Stimulated activated CD8-positive, alpha-beta memory T cell treated with anti-CD3 and anti-CD28 coated beads, Interleukin-7, amount 100 ng/mL, for 4 hours (primary cell): ENCODE measurements at regions not wholly inside any gene's neighbourhood (a gene's known extent, or its start where the extent isn't known, plus 50 kb on each side); places are given as distances from the start of the nearest gene placed in this dataset.
"Not testable (repeated sequence)": the region's sequence is repeated elsewhere in the genome, so short reads cannot be mapped to it uniquely, and the experiment has no call there.

Experiments
- DNase-seq, 2 donors: peaks; one replicate each; pipeline ENCODE4 v3.0.0-alpha.2; 2020; ENCODE audit warnings: low read depth in 2 of 2

GRCh38 chr1:83087851-83088250 is 911.1 kb downstream of the TTLL7 start:
- no peak for DNase-seq

- no peak for DNase-seq
Measured at GRCh38 chr1:83086986-83087512, 911.9 kb downstream of the TTLL7 start.

GRCh38 chr1:83086346-83086745 is 912.6 kb downstream of the TTLL7 start:
- DNase-seq = no peak

GRCh38 chr1:83083589-83084224 is 915.2 kb downstream of the TTLL7 start:
- no peak for DNase-seq

GRCh38 chr1:83077411-83077810 is 921.5 kb downstream of the TTLL7 start:
- DNase-seq = no peak

GRCh38 chr1:83075107-83075506 is 923.8 kb downstream of the TTLL7 start:
- no peak for DNase-seq

GRCh38 chr1:83067954-83068353 is 931.0 kb downstream of the TTLL7 start:
- DNase-seq = no peak

- no peak for DNase-seq
Measured at GRCh38 chr1:83065952-83066727, 932.8 kb downstream of the TTLL7 start.

- DNase-seq = no peak
Measured at GRCh38 chr1:83064589-83065242, 934.2 kb downstream of the TTLL7 start.

GRCh38 chr1:83060651-83061390 is 938.1 kb downstream of the TTLL7 start:
- no peak for DNase-seq

- no peak for DNase-seq
Measured at GRCh38 chr1:83060221-83060620, 938.7 kb downstream of the TTLL7 start.

GRCh38 chr1:83058327-83058726 is 940.6 kb downstream of the TTLL7 start:
- no peak for DNase-seq

GRCh38 chr1:83055391-83056170 is 943.4 kb downstream of the TTLL7 start:
- DNase-seq = no peak

- no peak for DNase-seq
Measured at GRCh38 chr1:83053446-83053845, 945.5 kb downstream of the TTLL7 start.

- DNase-seq = no peak
Measured at GRCh38 chr1:83052865-83053264, 946.1 kb downstream of the TTLL7 start.

GRCh38 chr1:83051053-83051452 is 947.9 kb downstream of the TTLL7 start:
- not testable (repeated sequence) for DNase-seq

GRCh38 chr1:83043244-83043643 is 955.7 kb downstream of the TTLL7 start:
- no peak for DNase-seq

- DNase-seq = not testable (repeated sequence)
Measured at GRCh38 chr1:83039091-83039490, 959.8 kb downstream of the TTLL7 start.

GRCh38 chr1:83034851-83035250 is 964.1 kb downstream of the TTLL7 start:
- no peak for DNase-seq

GRCh38 chr1:83033682-83034081 is 965.2 kb downstream of the TTLL7 start:
- DNase-seq = no peak

- DNase-seq = no peak
Measured at GRCh38 chr1:83029916-83030315, 969.0 kb downstream of the TTLL7 start.
